ENCODE measurements at regions not wholly inside any gene's neighbourhood (a gene's known extent, or its start where the extent isn't known, plus 50 kb on each side); places are given as distances from the start of the nearest gene placed in this dataset.

DNA sequence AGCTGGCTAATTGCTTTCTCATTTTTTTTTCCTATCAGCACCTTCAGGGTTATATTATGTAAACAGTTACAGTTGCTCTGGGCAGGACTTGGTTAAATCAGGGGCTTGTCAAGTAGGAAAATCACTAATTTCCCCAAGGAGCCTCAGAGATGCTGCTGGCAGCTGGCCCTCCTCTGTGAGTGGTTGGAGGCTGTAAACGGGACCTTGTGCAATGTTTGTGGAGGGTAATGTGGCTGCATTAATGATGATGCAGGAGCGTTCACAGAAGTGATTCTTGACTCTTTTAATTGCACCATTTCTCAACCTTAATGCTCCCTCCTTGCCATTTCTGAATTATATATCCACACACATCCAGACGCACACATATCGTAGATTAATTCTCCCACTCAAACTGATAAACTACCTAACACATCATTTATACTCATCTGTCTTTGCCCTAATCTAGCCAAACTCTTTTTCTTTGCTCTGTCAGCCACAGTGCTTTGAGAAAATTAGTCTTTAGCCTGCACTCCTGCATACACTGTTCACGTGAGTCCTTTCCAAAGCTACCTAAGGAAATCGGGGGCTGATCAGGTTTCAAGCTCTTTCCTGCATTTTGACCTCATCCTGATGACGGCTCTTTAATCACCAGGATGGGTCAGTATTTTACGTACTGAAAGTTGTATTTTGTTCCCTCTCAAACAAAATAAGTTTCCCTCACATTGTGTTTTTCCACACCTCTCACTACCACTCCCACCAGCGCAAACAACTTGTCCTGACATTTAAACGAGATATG lies 154.4 kb upstream of the PIRT start:
- TF ChIP-seq, protein P1, sequence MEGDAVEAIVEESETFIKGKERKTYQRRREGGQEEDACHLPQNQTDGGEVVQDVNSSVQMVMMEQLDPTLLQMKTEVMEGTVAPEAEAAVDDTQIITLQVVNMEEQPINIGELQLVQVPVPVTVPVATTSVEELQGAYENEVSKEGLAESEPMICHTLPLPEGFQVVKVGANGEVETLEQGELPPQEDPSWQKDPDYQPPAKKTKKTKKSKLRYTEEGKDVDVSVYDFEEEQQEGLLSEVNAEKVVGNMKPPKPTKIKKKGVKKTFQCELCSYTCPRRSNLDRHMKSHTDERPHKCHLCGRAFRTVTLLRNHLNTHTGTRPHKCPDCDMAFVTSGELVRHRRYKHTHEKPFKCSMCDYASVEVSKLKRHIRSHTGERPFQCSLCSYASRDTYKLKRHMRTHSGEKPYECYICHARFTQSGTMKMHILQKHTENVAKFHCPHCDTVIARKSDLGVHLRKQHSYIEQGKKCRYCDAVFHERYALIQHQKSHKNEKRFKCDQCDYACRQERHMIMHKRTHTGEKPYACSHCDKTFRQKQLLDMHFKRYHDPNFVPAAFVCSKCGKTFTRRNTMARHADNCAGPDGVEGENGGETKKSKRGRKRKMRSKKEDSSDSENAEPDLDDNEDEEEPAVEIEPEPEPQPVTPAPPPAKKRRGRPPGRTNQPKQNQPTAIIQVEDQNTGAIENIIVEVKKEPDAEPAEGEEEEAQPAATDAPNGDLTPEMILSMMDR (IDR thresholded peaks at IDR 0.05), result no peak
- no peak for TF ChIP-seq POLR2A (IDR thresholded peaks at IDR 0.05)

All from right lobe of liver (tissue), 4 donors.